Stomach (tissue), 8 donors: ENCODE measurements at regions not wholly inside any gene's neighbourhood (a gene's known extent, or its start where the extent isn't known, plus 50 kb on each side); places are given as distances from the start of the nearest gene placed in this dataset.

Experiments used
- DNase-seq, 2 donors: peaks; one replicate each; pipeline versions ENCODE4 v3.0.0 to v3.0.0-alpha.2; 2013 to 2019
- H3K27ac ChIP-seq, 5 donors: fragments of 200-600 bp in 4 of 5; sonication (generic) in 4 of 5; one replicate each; pipeline ENCODE4 v1.5.1; 2013 to 2019; ENCODE audit warnings: mild to moderate bottlenecking in 1 of 5, moderate library complexity in 1 of 5
- H3K27me3 ChIP-seq, 3 donors: fragments of 200-600 bp; sonication (generic); one replicate each; pipeline ENCODE4 v1.5.1; 2017 to 2019; ENCODE audit warnings: mixed run types in 1 of 3
- H3K36me3 ChIP-seq, 4 donors: fragments of 200-600 bp; sonication (generic); 1 replicate in 3 of 4; 2 replicates in 1 of 4; pipeline ENCODE4 v1.5.1; 2016 to 2019
- H3K4me1 ChIP-seq, 4 donors: fragments of 200-600 bp; sonication (generic); one replicate each; pipeline ENCODE4 v1.5.1; 2016 to 2019
- H3K4me3 ChIP-seq, 4 donors: fragments of 200-600 bp; sonication (generic) in 3 of 4; one replicate each; pipeline ENCODE4 v1.5.1; 2016 to 2019; ENCODE audit warnings: mild to moderate bottlenecking in 1 of 4
- H3K9me3 ChIP-seq, 4 donors: fragments of 200-600 bp; sonication (generic); one replicate each; pipeline ENCODE4 v1.5.1; 2016 to 2019
- CTCF ChIP-seq, 7 experiments: fragments of 450-650 bp in 4 of 7; fragments of 200-600 bp in 3 of 7; sonication (generic) in 3 of 7; IDR thresholded peaks; one replicate each; pipeline ENCODE4 v1.5.1; 2016 to 2019; ENCODE audit warnings: antibody characterized with exemption in 7 of 7, control low read depth in 2 of 7, mild to moderate bottlenecking in 1 of 7
- EP300 ChIP-seq: sonication (generic); formaldehyde crosslinking; IDR thresholded peaks from one replicate; pipeline ENCODE4 v1.6.1; 2017; ENCODE audit warnings: antibody characterized with exemption
- POLR2A ChIP-seq, 4 donors: fragments of 450-650 bp; IDR thresholded peaks; one replicate each; pipeline ENCODE4 v1.6.1; 2016; ENCODE audit warnings: antibody characterized with exemption in 4 of 4, control low read depth in 2 of 4, mild to moderate bottlenecking in 1 of 4, moderate library complexity in 1 of 4
- POLR2AphosphoS5 ChIP-seq, 3 donors: sonication (generic); formaldehyde crosslinking; IDR thresholded peaks; one replicate each; pipeline ENCODE4 v1.6.1; 2016; ENCODE audit warnings: antibody characterized with exemption in 3 of 3
- WGBS, 5 donors: extraction: QIAGEN DNeasy Blood & Tissue Kit in 3 of 5; methylation state at CpG; one replicate each; pipeline versions ENCODE4 v1.1.5 to v1.1.7; 2013 to 2018; 5-methylcytosine and 5-hydroxymethylcytosine counted together
- intact Hi-C: fragments of 100-400 bp; cut with DNase I; formaldehyde crosslinking; loops from one replicate; pipeline ENCODE4 v1.15.1; 2023; ENCODE audit warnings: low total_unique reads
- donor health status: healthy with polysubstance abuse.
- donor health status: Bipolar disorder and iron deficiency.
- donor health status: healthy.

GRCh38 chr9:28212979-28213378, 639.7 kb upstream of the C9orf72 start:
- Histone ChIP-seq H3K27me3 (no peaks in the 10 kb centered on the region), H3K4me3 (no peak overlapping the region), H3K27ac (no peak overlapping the region), H3K9me3 (no peaks in the 10 kb centered on the region), H3K4me1 (peaks cover 0 to 10% (median 0%) of the 10 kb centered on the region in 4 donors), H3K36me3 (no peaks in the 10 kb centered on the region)
- intact Hi-C loops = no loop called here
- DNase-seq = peak in 1 of 2 donors; percentile 9
- TF ChIP-seq EP300 = no peak
- TF ChIP-seq CTCF (IDR thresholded peaks at IDR 0.05) = no peak
- TF ChIP-seq POLR2AphosphoS5 (IDR thresholded peaks at IDR 0.05) = no peak
- no peak for TF ChIP-seq POLR2A (IDR thresholded peaks at IDR 0.05)

- TF ChIP-seq EP300 (no peak), CTCF (IDR thresholded peaks at IDR 0.05) (no peak), POLR2AphosphoS5 (IDR thresholded peaks at IDR 0.05) (no peak), POLR2A (IDR thresholded peaks at IDR 0.05) (no peak)
- WGBS, 5 donors = 85 to 94% (median 92%) methylated on average over 5 of the region's 5 CpGs
- Histone ChIP-seq H3K4me3 (no peak overlapping the region), H3K27me3 (no peaks in the 10 kb centered on the region), H3K36me3 (no peaks in the 10 kb centered on the region), H3K4me1 (peaks cover 0 to 10% (median 0%) of the 10 kb centered on the region in 4 donors), H3K27ac (no peak overlapping the region), H3K9me3 (no peaks in the 10 kb centered on the region)
- intact Hi-C loops = no loop called here
- DNase-seq = no peak
Measured at GRCh38 chr9:28215536-28216299, 642.4 kb upstream of the C9orf72 start.

GRCh38 chr9:28232686-28233085, 659.4 kb upstream of the C9orf72 start:
- Histone ChIP-seq H3K36me3 (no peaks in the 10 kb centered on the region), H3K4me3 (no peak overlapping the region), H3K27ac (no peak overlapping the region), H3K9me3 (peaks cover 0 to 6% (median 0%) of the 10 kb centered on the region in 4 donors), H3K4me1 (no peaks in the 10 kb centered on the region), H3K27me3 (no peaks in the 10 kb centered on the region)
- intact Hi-C loops = no loop called here
- TF ChIP-seq EP300 = no peak
- no peak for DNase-seq
- WGBS, 5 donors = 91 to 97% (median 96%) methylated on average over 1 of the region's 1 CpG

GRCh38 chr9:28234133-28234893, 661.0 kb upstream of the C9orf72 start:
- TF ChIP-seq CTCF (IDR thresholded peaks at IDR 0.05) = no peak
- TF ChIP-seq POLR2AphosphoS5 (IDR thresholded peaks at IDR 0.05) = no peak
- TF ChIP-seq EP300 = no peak
- no peak for TF ChIP-seq POLR2A (IDR thresholded peaks at IDR 0.05)
- Histone ChIP-seq H3K9me3 (peaks cover 0 to 6% (median 0%) of the 10 kb centered on the region in 4 donors), H3K27ac (no peak overlapping the region), H3K4me3 (no peak overlapping the region), H3K36me3 (no peaks in the 10 kb centered on the region), H3K27me3 (no peaks in the 10 kb centered on the region), H3K4me1 (no peaks in the 10 kb centered on the region)
- no peak for DNase-seq
- intact Hi-C loops = no loop called here
- WGBS, 5 donors = 77 to 86% (median 81%) methylated on average over 6 of the region's 6 CpGs

GRCh38 chr9:28234894-28235277, 661.6 kb upstream of the C9orf72 start:
- Histone ChIP-seq H3K4me1 (no peaks in the 10 kb centered on the region), H3K27ac (no peak overlapping the region), H3K27me3 (no peaks in the 10 kb centered on the region), H3K36me3 (no peaks in the 10 kb centered on the region), H3K4me3 (no peak overlapping the region), H3K9me3 (peaks cover 0 to 6% (median 0%) of the 10 kb centered on the region in 4 donors)
- WGBS, 5 donors = 68 to 88% (median 81%) methylated on average over 1 of the region's 1 CpG
- TF ChIP-seq POLR2AphosphoS5 (IDR thresholded peaks at IDR 0.05) = no peak
- no peak for TF ChIP-seq POLR2A (IDR thresholded peaks at IDR 0.05)
- no peak for TF ChIP-seq EP300
- no peak for TF ChIP-seq CTCF (IDR thresholded peaks at IDR 0.05)
- no peak for DNase-seq
- intact Hi-C loops = no loop called here
